ENCODE measurements at regions not wholly inside any gene's neighbourhood (a gene's known extent, or its start where the extent isn't known, plus 50 kb on each side); places are given as distances from the start of the nearest gene placed in this dataset.

DNA sequence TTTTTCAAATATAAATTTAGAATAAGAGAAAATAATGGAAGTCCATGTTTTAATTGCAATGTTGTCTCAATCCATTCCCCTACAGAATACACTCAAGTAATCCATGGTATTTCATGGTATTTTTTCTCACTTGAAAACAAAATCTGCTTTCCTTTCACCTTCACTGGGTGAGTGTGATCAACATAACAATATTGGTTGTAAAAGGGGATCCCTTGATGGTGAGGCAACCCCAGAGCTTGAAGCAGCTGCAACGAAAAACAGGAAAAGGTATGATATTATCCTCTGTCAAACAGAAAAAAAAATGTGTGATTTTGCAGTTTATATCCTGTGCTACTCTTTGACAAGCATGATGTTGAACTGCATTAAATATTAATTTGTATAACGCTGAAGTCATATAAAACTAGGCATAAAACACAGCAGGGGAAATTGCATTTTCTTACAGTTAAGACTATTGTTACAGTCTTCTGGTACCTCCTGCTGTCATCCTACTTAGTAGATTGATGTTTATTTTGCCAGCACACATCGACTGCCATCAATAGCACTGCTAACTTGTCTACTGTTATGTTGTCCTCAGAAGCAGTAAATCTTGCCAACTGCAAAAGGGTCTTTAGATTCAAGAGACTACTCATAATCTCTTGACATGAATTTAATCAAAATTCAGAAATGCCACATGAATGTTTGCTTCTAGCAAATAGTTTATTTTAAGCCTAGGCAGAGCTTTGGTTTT lies 373.1 kb upstream of the MIR17HG start:
- Mint-ChIP-seq H3K27ac (no peak overlapping the region), H3K36me3 (no peaks in the 10 kb centered on the region), H3K4me1 (no peaks in the 10 kb centered on the region), H3K4me3 (no peak overlapping the region), H3K9me3 (peaks cover 4 to 21% (median 9%) of the 10 kb centered on the region in 6 donors), H3K27me3 (ENCODE audit: low read depth in 3 of 3) (peaks cover 0 to 4% (median 1%) of the 10 kb centered on the region in 3 donors)
- DNase-seq = no peak

DNA sequence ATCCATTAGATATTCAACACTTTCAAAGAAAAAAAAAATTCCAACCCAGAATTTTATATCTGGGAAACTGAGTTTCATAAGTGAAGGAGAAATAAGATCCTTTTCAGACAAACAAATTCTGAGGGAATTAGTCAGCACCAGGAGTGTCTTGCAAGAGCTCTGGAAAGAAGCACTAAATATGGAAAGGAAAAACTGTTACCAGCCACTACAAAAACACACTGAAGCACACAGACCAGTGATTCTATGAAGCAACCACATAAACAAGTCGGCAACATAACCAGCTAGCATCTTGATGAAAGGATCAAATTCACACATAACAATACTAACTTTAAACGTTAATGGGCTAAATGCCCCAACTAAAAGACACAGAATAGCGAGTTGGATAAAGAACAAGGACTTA lies 368.4 kb upstream of the MIR17HG start:
- DNase-seq = no peak
- H3K36me3 Mint-ChIP-seq = no peaks in the 10 kb centered on the region

DNA sequence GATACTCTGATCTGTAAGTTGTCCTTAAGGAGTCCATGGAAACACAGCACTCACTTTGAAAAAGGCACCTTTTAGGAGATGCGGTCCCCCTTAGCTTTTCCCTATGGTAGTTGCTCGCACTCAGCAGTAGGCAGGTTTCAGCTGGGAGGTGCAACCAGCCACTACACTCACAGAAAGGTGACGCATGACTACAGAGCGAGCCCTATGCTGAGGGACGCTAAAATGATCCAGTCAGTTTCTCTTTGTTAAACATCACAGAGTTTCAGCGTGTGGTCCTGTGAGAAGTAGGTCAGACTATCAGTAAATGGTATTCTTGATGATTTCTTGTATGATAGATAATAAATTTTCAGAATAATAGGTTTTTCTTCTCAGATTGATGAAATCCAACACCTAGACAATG lies 362.7 kb upstream of the MIR17HG start:
- H3K4me3 Mint-ChIP-seq = no peak overlapping the region
- no peak for DNase-seq
- no peak overlapping the region for H3K27ac Mint-ChIP-seq
- no peaks in the 10 kb centered on the region for H3K36me3 Mint-ChIP-seq
- no peaks in the 10 kb centered on the region for H3K4me1 Mint-ChIP-seq
- peaks cover 0 to 4% (median 3%) of the 10 kb centered on the region in 3 donors for H3K27me3 Mint-ChIP-seq (ENCODE audit: low read depth in 3 of 3)
- peaks cover 6 to 39% (median 10%) of the 10 kb centered on the region in 6 donors for H3K9me3 Mint-ChIP-seq

More for the DNA sequence above, 368.4 kb upstream of the MIR17HG start:
- H3K9me3 Mint-ChIP-seq = peaks cover 10 to 38% (median 16%) of the 10 kb centered on the region in 6 donors
- H3K27me3 Mint-ChIP-seq (ENCODE audit: low read depth in 3 of 3) = peaks cover 0 to 6% (median 4%) of the 10 kb centered on the region in 3 donors
- no peaks in the 10 kb centered on the region for H3K4me1 Mint-ChIP-seq
- no peak overlapping the region for H3K4me3 Mint-ChIP-seq
- H3K27ac Mint-ChIP-seq = no peak overlapping the region

- no peak overlapping the region for H3K27ac Mint-ChIP-seq
- no peak overlapping the region for H3K4me3 Mint-ChIP-seq
- DNase-seq = no peak
- H3K9me3 Mint-ChIP-seq = peaks cover 0 to 13% (median 7%) of the 10 kb centered on the region in 6 donors
- H3K4me1 Mint-ChIP-seq = no peaks in the 10 kb centered on the region
- no peaks in the 10 kb centered on the region for H3K36me3 Mint-ChIP-seq
- peaks cover 0 to 5% (median 0%) of the 10 kb centered on the region in 3 donors for H3K27me3 Mint-ChIP-seq (ENCODE audit: low read depth in 3 of 3)
These were observed 352.5 kb upstream of the MIR17HG start for GRCh38 chr13:90995001-90995400.

- H3K36me3 Mint-ChIP-seq = no peaks in the 10 kb centered on the region
- H3K27ac Mint-ChIP-seq = no peak overlapping the region
- H3K27me3 Mint-ChIP-seq (ENCODE audit: low read depth in 3 of 3) = peaks cover 0 to 2% (median 0%) of the 10 kb centered on the region in 3 donors
- peaks cover 0 to 15% (median 7%) of the 10 kb centered on the region in 6 donors for H3K9me3 Mint-ChIP-seq
- H3K4me3 Mint-ChIP-seq = no peak overlapping the region
- no peaks in the 10 kb centered on the region for H3K4me1 Mint-ChIP-seq
- DNase-seq = no peak
These were observed 351.9 kb upstream of the MIR17HG start for GRCh38 chr13:90995614-90996013.

DNA sequence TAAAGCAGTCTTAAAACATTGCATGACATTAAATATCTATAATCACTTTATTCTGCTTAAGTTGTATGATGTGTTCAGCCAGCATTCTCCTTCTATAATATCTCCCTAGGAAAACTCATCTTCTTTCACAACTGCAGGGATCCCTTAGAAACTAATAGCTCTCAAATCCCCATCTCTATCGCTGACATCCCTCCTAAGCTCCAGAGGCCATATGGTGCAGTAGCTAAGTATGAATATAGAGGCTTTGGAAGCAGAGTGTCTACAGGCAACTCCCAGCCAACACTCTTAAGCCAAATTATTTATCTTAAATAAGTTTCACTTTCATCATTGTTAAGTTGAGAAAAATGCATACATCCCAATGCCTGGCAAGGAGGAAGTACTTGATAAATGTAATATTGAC lies 349.5 kb upstream of the MIR17HG start:
- Mint-ChIP-seq H3K4me3 (no peak overlapping the region), H3K27me3 (ENCODE audit: low read depth in 3 of 3) (no peaks in the 10 kb centered on the region), H3K36me3 (no peaks in the 10 kb centered on the region), H3K9me3 (peaks cover 0 to 10% (median 5%) of the 10 kb centered on the region in 6 donors), H3K27ac (no peak overlapping the region), H3K4me1 (no peaks in the 10 kb centered on the region)
- no peak for DNase-seq

- DNase-seq = no peak
- peaks cover 0 to 12% (median 6%) of the 10 kb centered on the region in 6 donors for H3K9me3 Mint-ChIP-seq
- no peaks in the 10 kb centered on the region for H3K36me3 Mint-ChIP-seq
- no peak overlapping the region for H3K27ac Mint-ChIP-seq
- no peak overlapping the region for H3K4me3 Mint-ChIP-seq
- H3K27me3 Mint-ChIP-seq (ENCODE audit: low read depth in 3 of 3) = no peaks in the 10 kb centered on the region
- H3K4me1 Mint-ChIP-seq = no peaks in the 10 kb centered on the region
These were observed 348.1 kb upstream of the MIR17HG start for GRCh38 chr13:90999401-90999800.

DNA sequence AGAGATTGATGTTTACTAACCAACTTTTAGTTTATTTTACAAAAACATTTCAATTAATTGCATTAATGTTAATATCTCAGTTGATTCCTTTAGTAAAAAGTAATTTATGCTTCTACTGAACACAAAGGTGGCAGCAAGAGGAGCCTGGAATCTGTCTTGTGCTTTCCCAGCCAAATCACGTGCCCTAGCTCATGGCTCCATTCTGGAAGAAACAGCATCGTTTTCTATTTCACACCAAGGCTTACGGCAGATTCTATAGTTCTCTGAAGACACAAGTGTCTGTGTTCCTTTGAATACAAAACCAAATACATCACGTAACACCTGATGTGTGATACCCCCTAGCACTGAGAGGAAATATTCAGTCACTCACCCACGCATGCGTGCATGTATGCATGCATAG lies 346.1 kb upstream of the MIR17HG start:
- Mint-ChIP-seq H3K4me1 (no peaks in the 10 kb centered on the region), H3K27me3 (ENCODE audit: low read depth in 3 of 3) (no peaks in the 10 kb centered on the region), H3K36me3 (no peaks in the 10 kb centered on the region), H3K27ac (no peak overlapping the region), H3K9me3 (peaks cover 0 to 12% (median 3%) of the 10 kb centered on the region in 6 donors), H3K4me3 (no peak overlapping the region)
- no peak for DNase-seq

GRCh38 chr13:91014696-91015095 lies 332.8 kb upstream of the MIR17HG start:
- Mint-ChIP-seq H3K27ac (no peak overlapping the region), H3K4me1 (no peaks in the 10 kb centered on the region), H3K27me3 (ENCODE audit: low read depth in 3 of 3) (peaks cover 0 to 4% (median 2%) of the 10 kb centered on the region in 3 donors), H3K36me3 (no peaks in the 10 kb centered on the region), H3K4me3 (no peak overlapping the region), H3K9me3 (peaks cover 0 to 8% (median 4%) of the 10 kb centered on the region in 6 donors)
- DNase-seq = no peak

GRCh38 chr13:91017031-91017668 lies 330.3 kb upstream of the MIR17HG start:
- peaks cover 0 to 4% (median 2%) of the 10 kb centered on the region in 3 donors for H3K27me3 Mint-ChIP-seq (ENCODE audit: low read depth in 3 of 3)

GRCh38 chr13:91017669-91018053 lies 329.8 kb upstream of the MIR17HG start:
- Mint-ChIP-seq H3K36me3 (no peaks in the 10 kb centered on the region), H3K27me3 (ENCODE audit: low read depth in 3 of 3) (peaks cover 0 to 4% (median 2%) of the 10 kb centered on the region in 3 donors), H3K4me1 (no peaks in the 10 kb centered on the region), H3K9me3 (peaks cover 0 to 7% (median 5%) of the 10 kb centered on the region in 6 donors), H3K4me3 (no peak overlapping the region), H3K27ac (no peak overlapping the region)
- DNase-seq = no peak

More at GRCh38 chr13:91017031-91017668, 330.3 kb upstream of the MIR17HG start:
- H3K9me3 Mint-ChIP-seq = peaks cover 0 to 7% (median 4%) of the 10 kb centered on the region in 6 donors
- no peak for DNase-seq
- H3K36me3 Mint-ChIP-seq = no peaks in the 10 kb centered on the region
- no peaks in the 10 kb centered on the region for H3K4me1 Mint-ChIP-seq
- H3K27ac Mint-ChIP-seq = no peak overlapping the region
- no peak overlapping the region for H3K4me3 Mint-ChIP-seq

DNA sequence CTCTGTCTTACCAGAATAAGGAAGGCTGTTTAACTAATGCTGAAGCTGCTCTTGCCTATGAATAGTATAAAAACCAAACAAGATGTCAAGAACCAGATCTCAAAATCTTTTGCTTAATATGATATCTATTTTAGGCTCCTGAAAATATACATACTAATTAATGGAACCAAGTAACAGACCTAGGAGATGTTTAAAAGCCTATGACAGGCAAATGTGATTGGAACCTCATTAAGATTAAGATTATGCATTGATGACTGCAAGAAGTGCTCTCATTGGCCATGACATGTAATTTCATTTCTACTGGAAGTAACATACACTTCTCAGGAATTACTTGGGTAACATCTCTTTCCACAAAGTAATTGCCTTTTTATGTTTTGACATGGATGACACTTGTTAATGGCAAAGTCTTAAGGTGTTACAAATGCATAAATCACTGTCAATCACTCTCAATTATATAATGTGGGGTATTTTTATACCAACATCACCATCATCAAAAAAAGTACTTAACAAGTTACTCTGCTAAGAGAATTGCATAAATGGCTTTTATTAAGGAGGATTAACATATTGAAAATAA lies 326.9 kb upstream of the MIR17HG start:
- no peak overlapping the region for H3K27ac Mint-ChIP-seq
- DNase-seq = no peak
- H3K4me3 Mint-ChIP-seq = no peak overlapping the region
- H3K9me3 Mint-ChIP-seq = peaks cover 0 to 7% (median 3%) of the 10 kb centered on the region in 6 donors
- peaks cover 0 to 6% (median 2%) of the 10 kb centered on the region in 3 donors for H3K27me3 Mint-ChIP-seq (ENCODE audit: low read depth in 3 of 3)
- no peaks in the 10 kb centered on the region for H3K36me3 Mint-ChIP-seq
- no peaks in the 10 kb centered on the region for H3K4me1 Mint-ChIP-seq

DNA sequence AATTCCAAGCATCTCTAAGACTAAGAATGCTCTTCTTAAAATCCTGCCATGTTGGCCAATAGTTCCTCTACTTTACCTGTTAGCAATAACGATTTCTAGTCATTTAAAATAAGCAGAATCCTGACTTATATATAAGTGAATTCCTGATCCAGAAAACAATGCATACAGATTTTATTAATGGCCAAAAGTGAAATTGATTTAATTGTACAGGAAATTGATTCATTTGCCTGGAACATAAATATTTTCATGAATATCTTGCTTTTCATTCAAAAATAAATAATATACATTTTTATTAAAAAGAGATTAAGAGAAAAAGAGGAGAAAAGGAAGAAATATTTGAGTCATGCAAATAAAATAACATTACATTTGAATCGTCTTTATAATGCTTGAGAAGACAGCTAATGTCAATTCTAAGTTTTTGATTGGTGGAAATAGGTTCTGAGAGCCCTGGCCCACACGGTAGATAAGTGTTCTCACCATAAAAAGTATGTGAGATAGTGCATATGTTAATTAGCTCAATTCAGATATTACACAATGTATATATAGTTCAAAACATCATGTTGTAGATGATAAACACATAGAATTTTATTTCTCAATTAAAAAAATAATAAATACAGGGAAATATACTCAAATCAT lies 323.2 kb upstream of the MIR17HG start:
- no peak for DNase-seq
- no peak overlapping the region for H3K4me3 Mint-ChIP-seq
- H3K9me3 Mint-ChIP-seq = peaks cover 0 to 8% (median 4%) of the 10 kb centered on the region in 6 donors
- H3K27ac Mint-ChIP-seq = no peak overlapping the region
- H3K27me3 Mint-ChIP-seq (ENCODE audit: low read depth in 3 of 3) = peaks cover 0 to 6% (median 0%) of the 10 kb centered on the region in 3 donors
- no peaks in the 10 kb centered on the region for H3K36me3 Mint-ChIP-seq
- H3K4me1 Mint-ChIP-seq = no peaks in the 10 kb centered on the region

GRCh38 chr13:91025442-91025841 lies 322.0 kb upstream of the MIR17HG start:
- Mint-ChIP-seq H3K27ac (no peak overlapping the region), H3K4me1 (no peaks in the 10 kb centered on the region), H3K36me3 (no peaks in the 10 kb centered on the region), H3K27me3 (ENCODE audit: low read depth in 3 of 3) (peaks cover 0 to 6% (median 0%) of the 10 kb centered on the region in 3 donors), H3K4me3 (no peak overlapping the region), H3K9me3 (peaks cover 0 to 8% (median 5%) of the 10 kb centered on the region in 6 donors)
- no peak for DNase-seq

Data from immature natural killer cell (primary cell).